ENCODE measurements at regions not wholly inside any gene's neighbourhood (a gene's known extent, or its start where the extent isn't known, plus 50 kb on each side); places are given as distances from the start of the nearest gene placed in this dataset.
"Not testable (repeated sequence)": the region's sequence is repeated elsewhere in the genome, so short reads cannot be mapped to it uniquely, and the experiment has no call there.

GRCh38 chr10:29725927-29726326 lies 91.2 kb upstream of the SVIL start:
- TF ChIP-seq, protein P1, sequence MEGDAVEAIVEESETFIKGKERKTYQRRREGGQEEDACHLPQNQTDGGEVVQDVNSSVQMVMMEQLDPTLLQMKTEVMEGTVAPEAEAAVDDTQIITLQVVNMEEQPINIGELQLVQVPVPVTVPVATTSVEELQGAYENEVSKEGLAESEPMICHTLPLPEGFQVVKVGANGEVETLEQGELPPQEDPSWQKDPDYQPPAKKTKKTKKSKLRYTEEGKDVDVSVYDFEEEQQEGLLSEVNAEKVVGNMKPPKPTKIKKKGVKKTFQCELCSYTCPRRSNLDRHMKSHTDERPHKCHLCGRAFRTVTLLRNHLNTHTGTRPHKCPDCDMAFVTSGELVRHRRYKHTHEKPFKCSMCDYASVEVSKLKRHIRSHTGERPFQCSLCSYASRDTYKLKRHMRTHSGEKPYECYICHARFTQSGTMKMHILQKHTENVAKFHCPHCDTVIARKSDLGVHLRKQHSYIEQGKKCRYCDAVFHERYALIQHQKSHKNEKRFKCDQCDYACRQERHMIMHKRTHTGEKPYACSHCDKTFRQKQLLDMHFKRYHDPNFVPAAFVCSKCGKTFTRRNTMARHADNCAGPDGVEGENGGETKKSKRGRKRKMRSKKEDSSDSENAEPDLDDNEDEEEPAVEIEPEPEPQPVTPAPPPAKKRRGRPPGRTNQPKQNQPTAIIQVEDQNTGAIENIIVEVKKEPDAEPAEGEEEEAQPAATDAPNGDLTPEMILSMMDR (IDR thresholded peaks at IDR 0.05), result not testable (repeated sequence)
- TF ChIP-seq POLR2A (IDR thresholded peaks at IDR 0.05), result not testable (repeated sequence)
